H9 (cell line): ENCODE measurements at regions not wholly inside any gene's neighbourhood (a gene's known extent, or its start where the extent isn't known, plus 50 kb on each side); places are given as distances from the start of the nearest gene placed in this dataset.

ENCODE experiments used
- DNase-seq: peaks from one replicate; pipeline ENCODE4 v3.0.0-alpha.2; 2017
- H2AFZ ChIP-seq: one replicate; pipeline ENCODE4 v1.6.1; 2013; ENCODE audit warnings: mild to moderate bottlenecking, low read length, control low read depth, moderate library complexity
- H2AK5ac ChIP-seq: 2 replicates; pipeline ENCODE4 v1.6.1; 2013; ENCODE audit warnings: low read length, control low read depth, mixed read lengths; ENCODE audit not compliant: insufficient read length
- H2BK120ac ChIP-seq: one replicate; pipeline ENCODE4 v1.6.1; 2013; ENCODE audit warnings: low read depth, mild to moderate bottlenecking, low read length, control low read depth, inconsistent platforms; ENCODE audit not compliant: poor library complexity, severe bottlenecking
- H2BK12ac ChIP-seq: 2 replicates; pipeline ENCODE4 v1.6.1; 2013; ENCODE audit warnings: low read length, control low read depth, mixed read lengths, low read depth; ENCODE audit not compliant: insufficient read length
- H2BK15ac ChIP-seq: 2 replicates; pipeline ENCODE4 v1.6.1; 2013; ENCODE audit warnings: low read depth, low read length, control low read depth
- H2BK20ac ChIP-seq: one replicate; pipeline ENCODE4 v1.6.1; 2013; ENCODE audit warnings: low read depth, mild to moderate bottlenecking, low read length, control low read depth, inconsistent platforms; ENCODE audit not compliant: poor library complexity, severe bottlenecking
- H2BK5ac ChIP-seq: 2 replicates; pipeline ENCODE4 v1.6.1; 2013; ENCODE audit warnings: low read length, control low read depth, mixed read lengths; ENCODE audit not compliant: insufficient read length
- H3K14ac ChIP-seq: 2 replicates; pipeline ENCODE4 v1.6.1; 2013; ENCODE audit warnings: low read length, control low read depth; ENCODE audit not compliant: insufficient read depth
- H3K18ac ChIP-seq: 2 replicates; pipeline ENCODE4 v1.6.1; 2013; ENCODE audit warnings: low read depth, mild to moderate bottlenecking, mixed read lengths, low read length, control low read depth; ENCODE audit not compliant: insufficient read length
- H3K23ac ChIP-seq: 2 replicates; pipeline ENCODE4 v1.6.1; 2013; ENCODE audit warnings: low read length, control low read depth, mixed read lengths, low read depth; ENCODE audit not compliant: insufficient read length
- H3K23me2 ChIP-seq: 2 replicates; pipeline ENCODE4 v1.6.1; 2013; ENCODE audit warnings: low read depth, mild to moderate bottlenecking, mixed read lengths, low read length, control low read depth; ENCODE audit not compliant: insufficient read length, poor library complexity, severe bottlenecking
- H3K27ac ChIP-seq: 2 replicates; pipeline ENCODE4 v1.5.1; 2013; ENCODE audit warnings: low read length, control low read depth, mixed read lengths, low read depth; ENCODE audit not compliant: insufficient read length
- H3K27me3 ChIP-seq: 2 replicates; pipeline ENCODE4 v1.6.1; 2013; ENCODE audit warnings: low read length, control low read depth, inconsistent platforms; ENCODE audit not compliant: insufficient read depth
- H3K4ac ChIP-seq: 2 replicates; pipeline ENCODE4 v1.6.1; 2013; ENCODE audit warnings: low read depth, mild to moderate bottlenecking, control low read depth, inconsistent platforms, low read length, moderate library complexity
- H3K4me1 ChIP-seq: 2 replicates; pipeline ENCODE4 v1.6.1; 2013; ENCODE audit warnings: low read length, control low read depth, inconsistent platforms; ENCODE audit not compliant: insufficient read depth
- H3K4me2 ChIP-seq: 2 replicates; pipeline ENCODE4 v1.6.1; 2013; ENCODE audit warnings: low read length, control low read depth, mixed read lengths; ENCODE audit not compliant: insufficient read length, insufficient read depth
- H3K56ac ChIP-seq: 2 replicates; pipeline ENCODE4 v1.6.1; 2013; ENCODE audit warnings: low read depth, mild to moderate bottlenecking, mixed read lengths, low read length, control low read depth; ENCODE audit not compliant: insufficient read length
- H3K79me1 ChIP-seq: 2 replicates; pipeline ENCODE4 v1.6.1; 2013; ENCODE audit warnings: low read depth, mild to moderate bottlenecking, moderate library complexity, low read length, control low read depth, inconsistent platforms; ENCODE audit not compliant: insufficient read depth, poor library complexity, severe bottlenecking
- H3K79me2 ChIP-seq: 2 replicates; pipeline ENCODE4 v1.6.1; 2013; ENCODE audit warnings: low read length, control low read depth, inconsistent platforms; ENCODE audit not compliant: insufficient read depth
- H3K9ac ChIP-seq: 2 replicates; pipeline ENCODE4 v1.6.1; 2013; ENCODE audit warnings: low read length, control low read depth, mixed read lengths; ENCODE audit not compliant: insufficient read length; ENCODE audit errors: extremely low read depth
- H3K9me3 ChIP-seq: one replicate; pipeline ENCODE4 v1.6.1; 2013; ENCODE audit warnings: low read depth, low read length, inconsistent platforms; ENCODE audit not compliant: control insufficient read depth
- H3T11ph ChIP-seq: one replicate; pipeline ENCODE4 v1.6.1; 2013; ENCODE audit warnings: mild to moderate bottlenecking, low read length, control low read depth, inconsistent platforms
- H4K20me1 ChIP-seq: one replicate; pipeline ENCODE4 v1.6.1; 2013; ENCODE audit not compliant: control insufficient read depth, insufficient read length, insufficient read depth
- H4K5ac ChIP-seq: 2 replicates; pipeline ENCODE4 v1.6.1; 2013; ENCODE audit warnings: low read depth, mild to moderate bottlenecking, mixed read lengths, low read length, control low read depth; ENCODE audit not compliant: insufficient read length
- H4K8ac ChIP-seq: replicated peaks from 2 replicates; pipeline ENCODE4 v1.6.1; 2013; ENCODE audit warnings: low read length, control low read depth, mixed read lengths, low read depth; ENCODE audit not compliant: insufficient read length
- H4K91ac ChIP-seq: 2 replicates; pipeline ENCODE4 v1.6.1; 2013; ENCODE audit warnings: low read depth, mild to moderate bottlenecking, moderate library complexity, mixed read lengths, low read length, control low read depth; ENCODE audit not compliant: insufficient read length
- H3K27ac Mint-ChIP-seq, 3 experiments: 2 replicates in 2 of 3; 3 replicates in 1 of 3; pipeline ENCODE4 v1.8.0; 2020 to 2021; ENCODE audit warnings: mixed read lengths in 3 of 3, mild to moderate bottlenecking in 1 of 3, moderate library complexity in 1 of 3
- H3K27me3 Mint-ChIP-seq: 2 replicates; pipeline ENCODE4 v1.8.0; 2021; ENCODE audit warnings: low read depth, mild to moderate bottlenecking, moderate library complexity, mixed read lengths
- H3K36me3 Mint-ChIP-seq, 3 experiments: 2 replicates in 2 of 3; 3 replicates in 1 of 3; pipeline ENCODE4 v1.8.0; 2020 to 2021; ENCODE audit warnings: low read depth in 3 of 3, mixed read lengths in 3 of 3; ENCODE audit not compliant: insufficient read depth in 1 of 3
- H3K4me1 Mint-ChIP-seq, 2 experiments: 2 replicates each; pipeline ENCODE4 v1.8.0; 2020; ENCODE audit warnings: mixed read lengths in 2 of 2
- H3K4me3 Mint-ChIP-seq, 2 experiments: 2 replicates in 1 of 2; 3 replicates in 1 of 2; pipeline ENCODE4 v1.8.0; 2020 to 2021; ENCODE audit warnings: mild to moderate bottlenecking in 2 of 2, mixed read lengths in 2 of 2, moderate library complexity in 1 of 2
- H3K9me3 Mint-ChIP-seq, 2 experiments: 2 replicates in 1 of 2; 3 replicates in 1 of 2; pipeline ENCODE4 v1.8.0; 2020; ENCODE audit warnings: mild to moderate bottlenecking in 2 of 2, mixed read lengths in 2 of 2, moderate library complexity in 1 of 2
- CTCF ChIP-seq: fragments of 200-600 bp; sonication (generic); conservative IDR thresholded peaks from 3 replicates; pipeline ENCODE4 v1.8.0; 2021; ENCODE audit warnings: antibody characterized with exemption, mild to moderate bottlenecking
- WGBS: extraction: QIAGEN DNeasy Blood & Tissue Kit; methylation state at CpG from one replicate; pipeline ENCODE4 v1.1.7; 2013; ENCODE audit warnings: missing lambda C conversion rate, low lambda C conversion rate, mixed read lengths; ENCODE audit not compliant: insufficient read length; ENCODE audit errors: extremely low coverage; 5-methylcytosine and 5-hydroxymethylcytosine counted together

GRCh38 chrX:1749499-1749898, 134.6 kb downstream of the ASMT start:
- no peaks in the 10 kb centered on the region for H3K79me1 ChIP-seq
- no peak overlapping the region for H3K18ac ChIP-seq
- no peak overlapping the region for H3K4me3 Mint-ChIP-seq
- H3K56ac ChIP-seq, result no peak overlapping the region
- no peak overlapping the region for H4K91ac ChIP-seq
- peaks cover 12 to 16% of the 10 kb centered on the region in 2 experiments for H3K9me3 Mint-ChIP-seq
- H2AK5ac ChIP-seq, result no peak overlapping the region
- H3K4me1 Mint-ChIP-seq, result no peaks in the 10 kb centered on the region; a peak in 1 of 4 replicates
- H4K20me1 ChIP-seq, result no peaks in the 10 kb centered on the region
- no peak overlapping the region for H4K8ac ChIP-seq
- H3K36me3 Mint-ChIP-seq, result peaks cover 6 to 21% (median 12%) of the 10 kb centered on the region in 3 experiments
- no peak overlapping the region for H3K27ac Mint-ChIP-seq
- no peaks in the 10 kb centered on the region for H3K79me2 ChIP-seq
- no peaks in the 10 kb centered on the region for H3K27me3 Mint-ChIP-seq
- no peak overlapping the region for H3K23ac ChIP-seq
- H3K4me1 ChIP-seq, result no peaks in the 10 kb centered on the region
- H2AFZ ChIP-seq, result no peak overlapping the region
- no peaks in the 10 kb centered on the region for H3K27me3 ChIP-seq
- no peak overlapping the region for H3K4me2 ChIP-seq
- no peaks in the 10 kb centered on the region for H3K9me3 ChIP-seq
- peak; percentile 35 for DNase-seq
- H3K27ac ChIP-seq, result no peak overlapping the region
- H2BK120ac ChIP-seq, result no peak overlapping the region
- no peak overlapping the region for H3K9ac ChIP-seq
- TF ChIP-seq CTCF, result peak; percentile 52; the same call in 2 of the 3 replicates
- H2BK12ac ChIP-seq, result no peak overlapping the region
- H2BK20ac ChIP-seq, result no peak overlapping the region
- no peak overlapping the region for H3K14ac ChIP-seq
- no peak overlapping the region for H3K4ac ChIP-seq
- H2BK15ac ChIP-seq, result no peak overlapping the region
- H3K23me2 ChIP-seq, result no peaks in the 10 kb centered on the region
- H3T11ph ChIP-seq, result no peak overlapping the region
- no peak overlapping the region for H2BK5ac ChIP-seq
- no CpG with 5 or more reads among the region's 7 CpGs for WGBS
- H4K5ac ChIP-seq, result no peak overlapping the region
